Muscle layer of duodenum (tissue), 2 donors: ENCODE measurements at regions not wholly inside any gene's neighbourhood (a gene's known extent, or its start where the extent isn't known, plus 50 kb on each side); places are given as distances from the start of the nearest gene placed in this dataset.

Experiments
- H3K27ac ChIP-seq: one replicate; pipeline ENCODE4 v1.7.0; 2013; ENCODE audit warnings: mild to moderate bottlenecking, low read length
- H3K27me3 ChIP-seq: one replicate; pipeline ENCODE4 v1.7.0; 2013; ENCODE audit warnings: low read depth, mild to moderate bottlenecking, control low read depth, low read length
- H3K36me3 ChIP-seq, 2 donors: one replicate each; pipeline ENCODE4 v1.7.0; 2013; ENCODE audit warnings: low read length in 2 of 2, control low read depth in 1 of 2, mild to moderate bottlenecking in 1 of 2; ENCODE audit not compliant: insufficient read depth in 2 of 2, control insufficient read depth in 1 of 2
- H3K4me1 ChIP-seq, 2 donors: one replicate each; pipeline ENCODE4 v1.7.0; 2013; ENCODE audit warnings: low read length in 2 of 2, mild to moderate bottlenecking in 2 of 2, control low read depth in 1 of 2, moderate library complexity in 1 of 2; ENCODE audit not compliant: insufficient read depth in 2 of 2, control insufficient read depth in 1 of 2
- H3K4me3 ChIP-seq, 2 donors: one replicate each; pipeline ENCODE4 v1.7.0; 2013; ENCODE audit warnings: low read length in 2 of 2, low read depth in 1 of 2, mild to moderate bottlenecking in 1 of 2
- H3K9me3 ChIP-seq, 2 donors: one replicate each; pipeline ENCODE4 v1.7.0; 2013; ENCODE audit warnings: low read length in 2 of 2, control low read depth in 1 of 2, mild to moderate bottlenecking in 1 of 2; ENCODE audit not compliant: control insufficient read depth in 1 of 2
- donor health status: healthy.

DNA sequence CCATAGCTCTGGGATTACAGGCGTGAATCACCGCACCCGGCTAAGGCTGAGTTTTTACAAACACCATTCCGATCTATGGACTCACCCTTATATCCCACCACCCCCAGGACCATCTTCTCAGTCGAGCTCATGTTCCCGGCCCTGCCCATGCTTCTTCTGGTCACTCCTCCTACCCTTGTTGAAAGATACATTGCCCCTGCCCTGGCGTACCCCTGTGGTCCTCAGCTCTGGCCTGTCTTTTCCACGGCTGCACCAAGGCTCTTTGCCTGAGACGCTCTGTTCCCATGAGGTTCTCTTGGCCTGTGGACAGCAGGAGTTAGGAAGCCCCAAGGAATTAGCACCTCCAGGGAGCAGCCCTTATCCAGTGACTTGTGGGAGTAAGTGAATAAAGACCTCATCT lies 379.4 kb upstream of the TNRC6C start:
- Histone ChIP-seq H3K9me3 (peaks cover 0 to 9% of the 10 kb centered on the region in 2 donors), H3K4me3 (no peak overlapping the region), H3K36me3 (no peaks in the 10 kb centered on the region), H3K27ac (no peak overlapping the region), H3K27me3 (no peaks in the 10 kb centered on the region), H3K4me1 (no peaks in the 10 kb centered on the region)

DNA sequence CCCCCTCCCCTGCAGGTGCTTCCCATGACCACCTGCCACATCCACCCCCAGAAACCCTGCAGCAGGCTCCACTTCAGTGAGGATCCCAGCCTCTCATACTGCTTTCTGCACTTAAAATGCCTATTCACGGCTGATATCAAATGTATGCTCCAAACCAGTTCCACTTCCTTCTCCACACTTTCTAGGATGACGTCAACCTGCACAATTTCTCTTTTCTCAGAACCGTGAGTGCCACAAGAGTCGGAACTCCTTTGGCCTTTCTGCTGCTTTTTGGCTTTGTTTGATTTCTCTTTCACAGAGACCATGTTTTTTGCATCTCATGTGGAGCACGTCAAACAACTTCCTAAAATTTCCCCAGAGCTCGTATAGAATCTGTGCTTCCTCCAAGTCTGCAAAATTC lies 378.8 kb upstream of the TNRC6C start:
- Histone ChIP-seq H3K4me3 (no peak overlapping the region), H3K27ac (no peak overlapping the region), H3K27me3 (no peaks in the 10 kb centered on the region), H3K36me3 (no peaks in the 10 kb centered on the region), H3K4me1 (no peaks in the 10 kb centered on the region), H3K9me3 (peaks cover 0 to 9% of the 10 kb centered on the region in 2 donors)

DNA sequence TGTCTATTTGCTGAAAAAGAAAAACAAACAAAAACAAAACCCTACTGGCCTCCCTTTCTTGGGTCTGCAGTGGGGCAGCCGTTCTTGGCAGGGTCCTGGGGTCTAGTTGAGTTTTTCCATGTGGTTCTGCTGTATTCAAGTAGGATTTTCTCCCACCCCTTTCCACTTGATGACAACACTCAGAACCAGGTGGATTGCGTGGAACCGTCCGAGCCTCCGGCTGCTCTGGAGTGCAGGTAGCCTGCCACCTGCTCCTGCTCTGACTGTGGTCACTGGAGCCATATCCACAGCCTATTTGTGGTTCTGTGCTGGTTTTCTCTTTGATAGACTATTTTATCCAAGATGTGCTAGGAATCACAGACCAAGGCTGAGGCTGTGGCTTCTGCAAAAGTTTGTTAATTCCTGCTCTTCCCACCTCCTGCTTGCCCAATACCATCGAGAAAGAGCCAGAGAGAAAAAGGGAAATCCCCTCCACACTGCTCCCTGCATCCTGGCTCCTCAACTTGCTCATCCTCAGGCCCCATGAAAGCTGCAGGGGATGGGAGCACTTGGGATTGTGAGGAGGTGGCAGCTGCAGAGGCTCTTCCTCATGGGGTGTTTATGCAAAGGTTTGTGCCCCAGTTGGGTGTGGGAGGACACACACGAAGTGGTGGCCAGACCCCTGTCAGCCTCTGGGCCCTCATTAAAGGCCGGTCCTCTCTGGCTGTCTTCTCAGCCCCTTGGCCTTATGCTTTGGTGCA lies 377.8 kb upstream of the TNRC6C start:
- Histone ChIP-seq H3K27me3 (no peaks in the 10 kb centered on the region), H3K9me3 (peaks cover 0 to 9% of the 10 kb centered on the region in 2 donors), H3K4me1 (no peaks in the 10 kb centered on the region), H3K27ac (no peak overlapping the region), H3K4me3 (no peak overlapping the region), H3K36me3 (no peaks in the 10 kb centered on the region)

DNA sequence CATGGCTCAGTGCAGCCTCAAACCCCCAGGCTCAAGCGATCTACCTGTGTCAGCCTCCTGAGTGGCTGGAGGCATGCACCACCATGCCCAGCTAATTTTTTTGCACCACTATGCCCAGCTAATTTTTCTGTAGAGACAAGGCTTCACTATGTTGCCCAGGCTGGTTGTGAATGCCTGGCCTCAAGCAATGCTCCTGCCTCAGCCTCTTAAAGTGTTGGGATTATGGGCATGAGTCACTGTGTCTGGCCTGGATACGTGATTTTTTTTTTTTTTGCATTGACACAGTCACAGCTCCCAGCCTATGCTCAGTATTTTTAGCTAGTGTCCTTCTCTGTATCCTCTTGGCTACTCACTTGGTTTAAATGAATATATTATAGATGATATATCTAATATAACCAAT lies 377.0 kb upstream of the TNRC6C start:
- Histone ChIP-seq H3K9me3 (peaks cover 0 to 9% of the 10 kb centered on the region in 2 donors), H3K27ac (no peak overlapping the region), H3K36me3 (no peaks in the 10 kb centered on the region)

DNA sequence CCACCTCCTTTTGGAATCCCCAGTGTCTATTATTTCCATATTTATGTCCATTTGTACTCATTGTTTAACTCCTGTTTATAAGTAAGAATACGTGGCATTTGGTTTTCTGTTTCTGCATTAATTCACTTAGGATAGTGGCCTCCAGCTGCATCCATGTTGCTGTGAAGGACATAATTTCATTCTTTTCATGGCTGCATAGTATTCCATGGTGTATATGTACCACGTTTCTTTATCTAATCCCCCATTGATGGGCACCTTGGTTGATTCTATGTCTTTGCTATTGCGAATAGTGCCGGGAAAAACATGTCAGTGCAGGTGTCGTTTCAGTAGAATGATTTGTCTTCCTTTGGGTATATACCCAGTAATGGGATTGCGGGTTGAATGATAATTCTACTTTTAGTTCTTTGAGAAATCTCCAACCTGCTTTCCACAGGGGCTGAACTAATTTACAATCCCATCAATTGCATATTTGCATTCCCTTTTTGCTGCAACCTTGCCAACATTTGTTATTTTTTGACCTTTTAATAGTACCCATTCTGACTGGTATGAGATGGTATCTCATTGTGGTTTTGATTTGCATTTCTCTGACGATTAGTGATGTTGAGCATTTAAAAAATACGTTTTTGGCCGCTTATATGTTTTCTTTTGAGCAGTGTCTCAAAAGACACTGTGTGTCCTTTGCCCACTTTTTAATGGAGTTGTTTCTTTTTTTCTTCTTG lies 373.2 kb upstream of the TNRC6C start:
- no peak overlapping the region for H3K27ac ChIP-seq
- H3K27me3 ChIP-seq: no peaks in the 10 kb centered on the region
- H3K4me1 ChIP-seq: no peaks in the 10 kb centered on the region
- peaks cover 0 to 14% of the 10 kb centered on the region in 2 donors for H3K9me3 ChIP-seq
- no peak overlapping the region for H3K4me3 ChIP-seq
- no peaks in the 10 kb centered on the region for H3K36me3 ChIP-seq

More for the DNA sequence above, 377.0 kb upstream of the TNRC6C start:
- no peaks in the 10 kb centered on the region for H3K4me1 ChIP-seq
- no peaks in the 10 kb centered on the region for H3K27me3 ChIP-seq
- H3K4me3 ChIP-seq: no peak overlapping the region

DNA sequence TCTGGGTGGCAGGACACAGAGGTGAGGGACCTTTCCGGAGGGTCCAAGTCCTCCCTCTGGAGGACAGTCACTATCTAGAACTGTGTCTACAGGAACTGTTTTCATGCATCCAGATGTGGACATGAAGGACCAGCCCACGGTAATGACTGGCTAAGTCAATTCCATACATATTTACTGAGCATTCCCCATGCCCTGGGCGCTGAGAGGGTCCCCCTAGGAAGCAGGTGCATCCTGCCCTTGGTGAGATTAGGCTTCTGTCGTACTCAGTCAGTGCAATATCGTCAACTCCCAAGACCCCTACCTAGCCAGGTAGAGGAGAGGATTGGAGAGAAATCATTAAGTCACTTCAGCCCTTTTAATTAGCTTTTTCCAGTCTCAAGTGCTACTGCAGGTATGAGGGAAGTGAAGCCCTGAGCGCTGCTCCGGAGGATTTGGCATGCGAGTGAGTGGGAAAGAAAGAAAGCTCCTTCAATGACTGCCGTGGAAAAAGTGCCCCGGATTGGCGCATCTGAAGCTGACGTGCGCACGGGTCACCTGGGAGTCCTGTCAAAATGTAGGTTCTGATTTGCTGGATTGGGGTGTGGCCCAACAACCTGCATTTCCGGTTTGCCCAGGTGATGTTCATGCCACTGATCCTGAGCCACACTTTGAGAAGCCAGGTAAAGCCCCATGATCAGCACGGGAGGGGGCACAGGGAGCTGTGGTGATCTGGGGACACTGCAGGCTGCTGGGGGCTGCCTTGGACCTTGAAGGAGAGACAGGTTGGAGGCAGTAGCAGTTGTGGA lies 367.4 kb upstream of the TNRC6C start:
- no peaks in the 10 kb centered on the region for H3K36me3 ChIP-seq
- H3K4me3 ChIP-seq: no peak overlapping the region
- H3K9me3 ChIP-seq: peaks cover 0 to 5% of the 10 kb centered on the region in 2 donors
- no peaks in the 10 kb centered on the region for H3K4me1 ChIP-seq
- H3K27me3 ChIP-seq: no peaks in the 10 kb centered on the region
- H3K27ac ChIP-seq: no peak overlapping the region

DNA sequence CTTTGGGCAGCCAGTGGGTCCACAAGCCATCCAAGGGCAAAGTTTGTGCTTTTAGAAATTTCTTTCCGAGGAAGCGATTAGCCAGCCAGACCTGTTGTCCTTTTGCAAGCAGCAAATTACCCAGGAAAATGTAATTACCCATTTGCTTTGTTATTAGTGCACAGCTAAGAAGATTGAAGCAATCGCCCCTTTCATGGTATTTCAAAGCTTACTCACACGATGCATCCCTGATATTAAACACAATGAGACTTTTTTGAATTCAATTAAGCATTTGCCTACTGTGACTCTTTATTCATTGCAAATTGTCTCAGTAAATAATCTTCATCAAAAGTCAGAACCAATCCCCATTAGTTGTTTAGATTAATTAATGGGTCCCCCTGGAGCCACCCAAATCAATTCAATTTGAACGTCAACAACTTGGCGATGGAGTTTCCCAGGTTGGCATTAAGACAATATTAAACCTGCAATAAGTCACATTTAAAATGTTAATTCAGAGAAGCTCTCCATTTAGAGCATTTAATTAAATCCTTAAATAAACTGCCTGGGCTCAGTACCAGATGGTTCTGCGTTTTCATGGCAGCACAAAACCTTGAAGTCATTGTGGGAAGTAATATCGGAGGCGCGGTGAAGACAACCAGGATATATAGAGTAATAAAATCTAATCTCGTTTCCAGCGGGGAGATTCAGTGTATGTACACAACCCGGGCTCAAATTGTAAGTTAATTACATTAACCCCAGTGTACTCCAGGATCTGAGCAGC lies 366.2 kb upstream of the TNRC6C start:
- H3K4me1 ChIP-seq: no peaks in the 10 kb centered on the region
- peaks cover 0 to 2% of the 10 kb centered on the region in 2 donors for H3K9me3 ChIP-seq

DNA sequence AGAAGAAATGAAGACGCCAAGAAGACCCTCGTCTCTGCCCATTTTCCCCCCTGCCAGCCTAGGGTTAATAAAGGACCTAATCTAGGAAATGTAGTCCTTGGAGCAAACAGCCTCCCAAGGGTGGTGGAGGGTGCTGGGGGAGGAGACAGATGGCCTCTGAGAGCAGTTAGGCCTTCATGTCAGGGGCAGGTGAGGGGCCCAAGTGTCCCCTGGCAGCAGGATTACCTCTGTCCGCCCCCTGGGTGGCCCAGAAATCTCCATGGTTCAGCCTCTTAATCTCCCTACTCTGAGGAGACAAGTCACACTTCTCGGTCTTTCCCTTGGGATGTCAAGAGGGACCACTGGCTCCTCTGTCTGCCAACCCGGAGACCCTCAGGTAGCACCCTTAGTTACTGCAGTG lies 365.4 kb upstream of the TNRC6C start:
- Histone ChIP-seq H3K36me3 (no peaks in the 10 kb centered on the region), H3K9me3 (no peaks in the 10 kb centered on the region), H3K27ac (no peak overlapping the region), H3K27me3 (no peaks in the 10 kb centered on the region), H3K4me1 (no peaks in the 10 kb centered on the region), H3K4me3 (no peak overlapping the region)

More for the DNA sequence above, 366.2 kb upstream of the TNRC6C start:
- no peaks in the 10 kb centered on the region for H3K36me3 ChIP-seq
- H3K27ac ChIP-seq: no peak overlapping the region
- no peaks in the 10 kb centered on the region for H3K27me3 ChIP-seq
- no peak overlapping the region for H3K4me3 ChIP-seq

DNA sequence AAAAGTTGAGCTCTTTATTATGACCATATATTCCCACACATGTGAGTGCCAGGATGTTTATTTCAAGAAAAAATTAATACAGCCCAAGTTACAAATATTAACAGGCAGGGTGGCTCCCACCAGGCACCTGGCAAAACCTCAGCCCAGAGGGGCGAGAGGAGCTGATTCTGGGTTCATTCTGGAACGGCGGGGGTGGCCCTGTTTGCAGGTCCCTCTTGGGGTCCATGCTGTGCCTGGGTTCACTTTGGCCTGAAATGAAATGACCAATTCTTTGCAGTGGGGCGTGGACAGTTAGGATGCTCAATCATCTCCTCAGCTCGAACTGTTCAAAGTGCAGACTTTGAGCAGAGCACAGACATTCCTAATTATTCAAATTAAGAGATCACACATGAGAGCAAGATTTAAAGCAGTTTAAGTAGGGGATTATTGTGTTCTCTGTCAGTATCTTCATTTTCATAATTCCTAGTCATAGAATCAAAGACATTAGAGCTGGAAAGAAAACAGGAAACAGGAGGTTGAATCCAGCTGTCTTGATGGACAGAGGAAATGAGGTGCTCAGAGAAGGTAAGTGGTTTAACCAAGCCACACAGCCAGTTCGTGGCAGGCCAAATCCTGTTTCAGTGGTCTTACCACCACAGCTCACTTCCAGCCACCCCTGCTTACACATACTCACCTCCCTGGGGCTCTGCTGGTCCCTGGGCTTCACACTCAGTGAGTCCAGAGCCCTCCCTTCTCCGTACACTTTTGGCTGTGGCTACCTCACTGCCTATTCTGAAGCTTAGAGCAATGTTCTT lies 363.9 kb upstream of the TNRC6C start:
- Histone ChIP-seq H3K4me3 (no peak overlapping the region), H3K27me3 (no peaks in the 10 kb centered on the region), H3K27ac (no peak overlapping the region), H3K36me3 (no peaks in the 10 kb centered on the region), H3K9me3 (no peaks in the 10 kb centered on the region), H3K4me1 (no peaks in the 10 kb centered on the region)
